HCEC 1CT (cell line): ENCODE measurements at regions not wholly inside any gene's neighbourhood (a gene's known extent, or its start where the extent isn't known, plus 50 kb on each side); places are given as distances from the start of the nearest gene placed in this dataset.
"Not testable (repeated sequence)": the region's sequence is repeated elsewhere in the genome, so short reads cannot be mapped to it uniquely, and the experiment has no call there.

Experiments
- DNase-seq: peaks from one replicate; pipeline ENCODE4 v3.0.0-alpha.2; 2017

DNA sequence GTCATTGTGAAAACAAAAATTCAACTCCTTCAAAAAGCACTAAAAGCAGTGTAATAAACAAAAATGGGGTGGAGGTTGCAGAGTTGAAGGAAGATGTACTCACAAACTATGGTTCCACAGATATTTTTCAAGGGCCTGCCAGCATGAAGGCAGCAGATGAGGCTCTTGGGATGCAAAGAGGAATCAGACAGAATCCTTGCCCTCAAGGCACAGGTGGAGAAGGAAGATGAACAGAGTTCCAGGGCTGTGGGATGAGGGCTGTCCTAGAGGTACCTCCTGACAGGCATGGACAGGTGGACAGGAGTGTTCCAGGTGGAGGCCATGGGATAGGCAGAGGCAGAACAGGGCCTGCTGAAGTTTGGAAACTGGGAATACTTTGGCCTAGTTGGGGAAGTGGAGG lies 140.5 kb upstream of the ANKH start:
- no peak for DNase-seq

DNA sequence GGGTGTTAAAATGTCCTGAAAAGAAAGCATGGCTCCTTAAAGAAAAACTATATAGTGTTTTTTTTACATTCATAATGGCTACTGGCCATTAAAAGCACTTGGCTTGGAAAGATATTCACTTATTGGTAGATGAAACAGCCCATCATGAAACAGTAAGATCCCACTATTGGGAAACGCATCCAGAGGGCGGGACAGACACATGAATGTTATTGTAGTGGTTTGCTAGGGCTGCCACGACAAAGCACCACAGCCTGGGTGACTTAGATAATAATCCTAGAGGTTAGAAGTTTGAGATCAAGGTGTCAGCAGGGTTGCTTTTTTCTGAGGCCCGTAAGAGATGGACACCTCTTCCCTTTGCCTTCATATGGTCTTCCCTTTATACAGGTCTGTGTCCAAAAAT lies 139.4 kb upstream of the ANKH start:
- DNase-seq, result no peak

DNA sequence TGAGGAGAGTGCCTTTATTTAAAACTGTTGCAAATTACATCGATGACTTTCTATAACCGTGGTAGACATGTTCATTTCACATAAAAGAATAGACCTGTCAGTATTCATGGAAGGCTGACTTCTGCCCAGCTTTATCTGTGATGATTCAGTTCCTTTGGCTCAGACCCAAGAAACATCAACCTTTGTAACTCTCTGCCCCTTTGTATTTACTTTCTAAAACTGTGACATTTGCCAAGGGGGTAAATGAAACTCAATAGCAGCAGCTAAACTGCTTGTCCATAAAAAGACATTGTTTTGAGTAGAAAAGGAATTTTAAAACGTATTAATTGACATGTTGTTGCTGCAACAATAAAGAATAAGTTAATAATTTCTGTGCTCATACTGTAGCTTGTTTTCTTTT lies 137.8 kb upstream of the ANKH start:
- DNase-seq, result peak; percentile 33

DNA sequence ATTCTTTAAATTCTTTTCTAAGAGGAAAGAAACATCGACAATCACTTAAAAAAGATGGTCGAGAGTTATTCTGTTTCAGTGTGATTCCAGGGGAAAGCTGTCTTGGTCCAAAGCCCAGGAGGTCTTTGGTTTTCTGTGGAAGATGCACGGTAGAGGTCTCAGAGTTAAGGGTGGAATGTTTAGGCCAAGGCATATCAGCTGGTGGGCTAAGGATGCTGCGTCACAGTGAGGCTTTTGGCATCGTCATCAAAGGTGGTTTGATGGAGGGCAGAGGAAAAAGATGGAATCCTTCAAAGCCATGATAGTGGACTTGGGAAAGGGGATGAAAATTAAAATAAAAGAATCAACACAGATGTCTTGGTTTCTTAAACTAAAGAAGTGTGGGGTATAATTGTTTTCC lies 137.3 kb upstream of the ANKH start:
- no peak for DNase-seq

DNA sequence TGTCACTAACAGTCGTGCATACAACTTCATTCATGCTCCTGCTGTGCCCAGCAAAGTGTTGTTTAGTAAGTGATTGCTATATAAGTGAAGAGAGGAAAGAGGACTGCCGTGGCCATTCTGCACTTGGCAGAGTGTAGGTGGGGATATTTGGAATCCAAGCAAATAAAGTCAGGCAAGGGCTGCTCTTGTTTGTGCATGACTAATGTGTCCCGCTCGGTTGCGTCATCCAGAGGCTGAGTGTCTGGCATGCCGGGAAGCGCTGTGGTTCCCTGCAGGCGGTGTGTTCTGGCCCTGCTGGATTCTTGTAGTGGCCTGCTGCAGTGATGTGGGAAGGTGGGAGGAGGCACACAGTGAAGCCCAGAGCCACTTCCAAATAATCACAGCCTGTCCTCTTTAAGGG lies 136.9 kb upstream of the ANKH start:
- DNase-seq, result peak; percentile 91

DNA sequence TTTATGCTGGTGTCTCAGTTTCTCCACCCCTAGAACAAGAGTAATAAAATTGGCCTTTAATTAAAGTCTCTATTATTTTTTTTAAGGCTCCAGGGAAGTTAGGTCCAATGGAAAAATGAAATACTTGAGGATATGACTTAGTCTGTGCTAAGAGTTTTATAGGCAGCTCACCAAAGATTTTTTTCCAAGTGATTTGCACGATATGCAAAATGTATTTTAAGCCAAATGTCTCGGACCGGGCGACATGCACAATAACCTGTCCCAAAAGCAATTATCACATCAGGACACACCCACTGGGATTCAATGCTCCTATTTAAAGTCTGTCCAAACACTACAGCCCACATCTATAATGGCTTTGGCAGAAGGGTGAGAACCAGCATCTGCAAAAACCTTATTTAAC lies 136.1 kb upstream of the ANKH start:
- DNase-seq, result no peak

DNA sequence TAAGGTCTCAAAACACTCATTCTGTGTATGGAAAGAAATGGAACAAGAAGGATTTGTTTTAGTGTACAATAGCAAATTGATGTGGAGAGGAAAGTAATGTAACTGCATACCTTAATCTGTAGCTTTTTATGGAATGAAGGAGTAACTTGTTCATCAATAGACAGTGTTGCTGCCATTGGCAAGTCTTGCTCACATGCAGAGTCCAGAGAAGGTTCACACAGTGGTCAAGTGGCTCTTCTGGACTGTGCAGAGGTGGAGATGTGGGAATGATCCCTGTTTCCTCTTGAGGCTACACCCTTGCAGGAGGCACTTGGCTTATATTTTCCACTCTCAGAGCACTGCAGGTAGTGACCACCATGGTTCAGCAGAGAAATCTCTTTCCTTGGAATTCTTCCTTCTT lies 132.9 kb upstream of the ANKH start:
- no peak for DNase-seq

DNA sequence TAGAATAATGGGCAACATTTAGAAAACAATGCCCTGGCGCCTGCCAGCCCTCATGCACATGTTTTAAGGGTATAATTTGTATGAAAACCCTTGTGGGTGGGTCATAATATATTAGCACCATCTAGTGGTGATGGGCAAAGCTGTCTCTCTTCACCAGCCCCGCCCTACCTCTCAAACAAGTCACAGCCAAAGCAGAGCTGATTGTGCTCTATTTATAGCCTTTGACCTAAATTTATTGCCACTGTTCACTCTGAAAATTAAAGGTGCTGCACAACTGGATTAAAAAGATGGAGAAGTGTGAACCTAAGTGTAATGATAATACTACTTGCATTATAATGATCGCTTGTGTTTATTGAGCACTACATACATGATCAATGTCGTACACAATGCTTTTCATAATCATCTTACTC lies 131.9 kb upstream of the ANKH start:
- peak; percentile 53 for DNase-seq

DNA sequence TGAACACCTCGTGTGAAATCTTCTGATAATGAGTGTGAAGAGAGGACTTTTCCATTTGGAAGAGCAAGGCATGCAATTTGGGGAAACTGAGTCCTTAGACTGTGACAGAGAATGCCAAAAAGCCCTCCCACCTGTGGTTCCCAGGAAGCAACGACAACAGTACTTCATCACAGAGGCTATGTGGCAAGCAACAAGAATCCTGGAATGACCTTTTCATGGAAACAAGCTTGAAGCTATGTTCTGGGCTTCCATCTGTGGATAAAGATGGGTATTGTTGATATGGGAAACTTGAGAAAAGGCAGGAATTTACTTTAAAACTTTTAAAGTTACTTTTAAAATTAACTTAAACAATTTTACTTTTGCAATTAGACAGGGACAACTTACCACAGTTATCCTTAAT lies 131.2 kb upstream of the ANKH start:
- no peak for DNase-seq

DNA sequence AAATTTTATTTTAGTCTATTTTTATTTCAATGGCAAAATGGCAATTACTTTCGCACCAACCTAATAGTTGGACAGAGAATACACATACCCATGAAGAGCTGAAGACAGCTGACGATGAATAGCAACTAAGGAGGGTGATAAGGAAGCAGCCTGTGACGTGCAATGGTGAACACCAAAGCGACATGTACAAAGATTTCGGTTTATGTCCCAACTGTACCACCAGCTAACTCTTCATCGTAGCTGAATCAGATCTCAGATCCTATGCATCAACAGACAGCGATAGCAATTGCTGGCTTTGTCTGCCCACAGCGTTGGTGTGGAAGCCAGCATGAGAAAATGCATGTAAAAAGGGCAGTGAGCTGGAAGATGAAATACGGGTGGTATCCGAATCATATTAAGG lies 130.6 kb upstream of the ANKH start:
- DNase-seq, result no peak

DNA sequence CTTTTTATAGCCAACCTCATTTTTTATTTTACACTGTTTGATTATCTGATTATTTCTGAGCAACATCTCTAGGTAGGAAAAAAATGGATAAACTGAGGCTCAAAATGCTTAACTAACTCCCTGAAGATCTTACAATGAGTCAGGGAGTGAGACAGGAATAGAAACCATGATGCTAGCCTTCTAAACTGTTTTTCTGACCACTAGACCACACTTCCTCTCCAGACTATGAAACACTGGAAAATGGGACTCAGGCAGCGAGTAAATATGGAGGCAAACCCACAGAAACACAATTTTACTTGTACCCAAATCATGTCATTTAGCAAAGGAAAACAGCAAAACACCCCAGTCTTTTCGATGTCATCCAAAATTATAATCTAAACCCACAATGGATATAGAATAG lies 129.9 kb upstream of the ANKH start:
- DNase-seq, result no peak

DNA sequence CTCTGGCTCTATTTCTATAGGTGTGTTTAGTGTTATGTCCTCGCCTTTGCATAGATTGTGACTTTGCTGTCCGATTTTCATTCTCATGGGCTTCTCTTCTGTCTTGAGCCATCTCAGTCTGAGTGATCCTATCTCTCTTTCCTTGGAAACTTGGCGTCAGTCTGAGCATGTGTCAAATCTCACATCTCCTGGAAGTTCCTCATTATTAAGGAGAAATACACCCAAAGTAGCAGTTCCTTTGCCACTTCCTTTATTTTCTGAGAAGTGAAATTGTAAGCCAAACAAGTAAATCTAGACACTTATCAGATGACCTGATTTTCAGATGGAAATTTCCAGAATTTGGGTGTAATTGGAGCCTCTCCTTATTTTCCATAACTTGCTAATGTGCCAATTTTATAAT lies 126.9 kb upstream of the ANKH start:
- no peak for DNase-seq

DNA sequence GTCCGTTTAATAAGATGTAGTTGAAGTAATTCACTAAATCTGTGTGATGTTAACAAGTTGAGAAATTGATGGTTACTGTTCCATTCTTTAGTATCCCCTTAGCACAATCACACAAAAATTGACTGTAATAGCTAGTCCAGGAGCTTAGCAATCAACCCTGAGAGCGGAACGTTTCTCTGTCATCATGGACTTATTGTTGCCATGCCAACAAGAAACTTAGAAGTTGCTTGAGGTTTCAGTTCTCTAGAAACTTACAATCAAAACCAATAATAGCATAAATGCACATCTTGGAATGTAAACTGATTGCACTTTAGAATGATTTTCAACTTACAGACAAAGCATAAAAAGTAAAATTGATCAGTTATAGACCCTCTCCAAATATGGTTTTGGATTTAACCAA lies 125.4 kb upstream of the ANKH start:
- DNase-seq, result no peak

DNA sequence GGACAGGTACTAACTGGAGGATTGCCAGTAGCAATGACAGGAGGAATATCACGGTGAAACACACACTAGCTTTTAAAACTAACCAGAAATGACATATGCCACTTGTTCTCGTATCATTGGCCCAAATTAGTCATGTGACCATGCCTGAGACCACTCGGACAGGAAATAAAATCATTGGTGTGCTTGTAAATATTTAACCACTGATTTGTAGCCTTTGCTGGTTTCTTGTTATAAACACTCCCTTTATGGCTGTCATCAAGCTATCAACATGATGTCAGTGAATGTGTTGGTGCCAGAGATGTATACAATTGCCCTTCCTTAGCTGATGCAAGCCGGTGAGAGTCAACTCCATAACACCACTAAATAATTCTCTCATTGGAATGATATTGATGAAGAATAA lies 123.7 kb upstream of the ANKH start:
- no peak for DNase-seq

DNA sequence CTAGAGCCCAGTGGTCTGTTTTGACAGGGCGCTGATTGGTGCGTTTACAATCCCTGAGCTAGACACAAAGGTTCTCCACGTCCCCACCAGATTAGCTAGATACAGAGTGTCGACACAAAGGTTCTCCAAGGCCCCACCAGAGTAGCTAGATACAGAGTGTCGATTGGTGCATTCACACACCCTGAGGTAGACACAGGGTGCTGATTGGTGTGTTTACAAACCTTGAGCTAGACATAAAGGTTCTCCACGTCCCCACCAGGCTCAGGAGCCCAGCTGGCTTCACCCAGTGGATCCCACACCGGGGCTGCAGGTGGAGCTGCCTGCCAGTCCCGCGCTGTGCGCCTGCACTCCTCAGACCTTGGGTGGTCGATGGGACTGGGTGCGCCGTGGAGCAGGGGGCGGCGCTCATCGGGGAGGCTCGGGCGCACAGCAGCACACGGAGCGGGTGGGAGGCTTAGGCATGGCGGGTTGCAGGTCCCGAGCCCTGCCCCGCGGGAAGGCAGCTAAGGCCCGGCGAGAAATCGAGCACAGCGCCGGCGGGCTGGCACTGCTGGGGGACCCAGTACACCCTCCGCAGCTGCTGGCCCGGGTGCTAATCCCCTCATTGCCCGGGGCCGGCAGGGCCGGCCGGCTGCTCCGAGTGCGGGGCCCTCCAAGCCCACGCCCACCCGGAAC lies 122.0 kb upstream of the ANKH start:
- DNase-seq, result not testable (repeated sequence)

DNA sequence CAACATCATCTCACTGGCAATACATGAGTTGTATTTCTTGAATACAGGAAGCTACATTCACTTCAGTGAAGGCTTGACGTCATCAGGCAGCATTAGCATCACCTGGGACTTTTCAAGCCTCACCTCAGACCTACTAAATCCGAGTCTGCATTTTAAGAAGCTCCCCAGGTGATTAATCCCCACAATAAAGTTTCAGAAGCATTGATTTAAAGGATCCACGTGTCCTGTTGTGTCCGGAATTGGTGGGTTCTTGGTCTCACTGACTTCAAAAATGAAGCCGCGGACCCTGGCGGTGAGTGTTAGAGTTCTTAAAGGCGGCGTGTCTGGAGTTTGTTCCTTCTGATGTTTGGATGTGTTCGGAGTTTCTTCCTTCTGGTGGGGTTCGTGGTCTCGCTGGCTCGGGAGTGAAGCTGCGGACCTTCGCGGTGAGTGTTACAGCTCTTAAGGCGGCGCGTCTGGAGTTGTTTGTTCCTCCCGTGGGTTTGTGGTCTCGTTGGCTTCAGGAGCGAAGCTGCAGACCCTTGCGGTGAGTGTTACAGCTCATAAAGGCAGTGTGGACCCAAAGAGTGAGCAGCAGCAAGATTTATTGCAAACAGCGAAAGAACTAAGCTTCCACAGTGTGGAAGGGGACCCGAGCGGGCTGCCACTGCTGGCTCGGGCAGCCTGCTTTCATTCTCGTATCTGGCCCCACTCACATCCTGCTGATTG lies 121.3 kb upstream of the ANKH start:
- DNase-seq, result not testable (repeated sequence)

DNA sequence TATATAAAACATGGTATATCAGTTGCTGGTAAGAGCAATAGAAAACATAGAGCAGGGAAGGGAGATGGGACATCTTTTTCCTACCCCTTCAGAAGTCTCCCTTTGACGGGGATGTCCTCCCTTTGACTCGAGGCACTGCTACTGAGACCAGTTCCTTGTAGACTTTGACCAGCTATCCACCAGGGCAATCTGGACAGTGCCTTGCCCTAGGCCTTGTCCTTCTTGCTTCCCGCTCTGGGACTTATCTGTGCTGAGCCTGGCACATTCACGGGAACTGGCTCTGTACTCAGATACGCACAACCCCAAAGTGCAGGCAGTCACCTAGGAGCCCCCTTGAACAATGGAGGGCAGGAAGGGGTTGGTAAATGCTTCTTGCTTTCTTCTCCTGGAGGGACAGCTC lies 116.6 kb upstream of the ANKH start:
- DNase-seq, result no peak

DNA sequence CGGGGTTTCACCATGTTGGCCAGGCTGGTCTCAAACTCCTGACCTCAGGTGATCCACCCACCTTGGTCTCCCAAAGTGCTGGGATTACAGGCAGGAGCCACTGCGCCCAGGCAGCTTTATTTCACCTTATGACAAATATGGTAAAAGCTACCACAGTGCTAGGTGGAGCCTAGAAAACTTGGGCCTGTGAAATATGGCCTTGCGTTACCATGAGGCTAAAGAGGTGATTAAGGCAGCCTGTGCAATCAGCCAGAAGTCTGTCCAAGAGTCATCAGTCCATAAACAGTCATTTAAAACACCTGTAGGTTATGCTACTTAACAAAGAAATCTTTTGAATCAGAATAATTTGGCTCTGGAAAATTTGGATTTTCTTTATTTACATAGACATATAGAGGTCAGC lies 114.8 kb upstream of the ANKH start:
- DNase-seq, result no peak

DNA sequence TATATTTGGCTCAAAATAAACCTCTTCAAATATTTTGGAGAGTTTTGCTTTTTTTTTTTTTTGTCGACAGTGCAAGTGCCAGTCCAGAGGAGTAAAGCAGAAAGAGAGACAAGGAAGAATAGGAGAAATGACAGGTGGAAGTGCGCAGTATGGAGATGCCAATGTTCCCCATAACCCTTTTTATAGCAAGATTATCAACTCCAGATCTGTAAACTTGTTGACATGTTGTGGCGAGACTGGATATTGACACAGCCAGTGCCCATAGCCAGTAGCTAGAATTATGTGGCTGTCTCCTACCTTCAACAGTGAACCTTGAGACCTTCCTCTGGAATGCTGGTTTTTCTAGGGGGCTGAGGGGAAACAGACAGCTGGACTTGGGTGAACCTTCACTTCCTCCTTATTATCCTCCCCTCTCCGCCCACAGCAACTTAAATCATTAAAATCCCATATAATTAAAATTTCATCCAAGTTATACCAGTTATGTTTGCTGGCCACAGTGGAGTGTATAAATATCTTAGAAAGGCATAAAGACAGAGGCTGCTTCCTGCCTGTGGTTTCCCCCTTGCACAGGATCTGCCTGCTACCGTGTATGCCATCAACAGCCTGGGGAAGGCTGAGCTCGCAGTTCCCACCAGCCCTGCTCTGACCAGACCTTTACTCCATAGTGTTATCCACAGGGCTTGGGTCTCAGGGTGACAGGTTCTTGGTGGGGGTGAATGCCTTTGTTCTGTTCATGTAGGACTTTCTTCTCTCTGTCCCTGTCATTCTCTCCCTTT lies 112.3 kb upstream of the ANKH start:
- no peak for DNase-seq

DNA sequence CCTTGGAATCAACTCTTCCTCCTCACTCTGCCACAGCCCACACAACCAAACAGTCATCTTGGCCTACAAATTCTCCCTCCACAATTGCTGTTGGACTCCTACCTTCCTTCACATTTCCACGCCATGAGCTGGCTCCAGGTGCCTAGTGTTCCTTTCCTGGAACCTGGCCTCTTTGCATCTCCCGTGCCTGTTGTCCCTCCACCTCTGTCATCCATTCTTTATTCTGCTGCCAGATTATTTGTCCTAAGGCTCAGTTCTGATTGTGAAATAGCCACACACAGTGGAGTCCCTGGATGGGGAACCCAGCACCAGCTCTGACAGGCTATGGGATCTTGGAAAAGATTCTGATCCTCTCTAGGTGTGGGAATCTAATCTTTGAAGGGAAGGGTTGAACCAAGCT lies 109.1 kb upstream of the ANKH start:
- no peak for DNase-seq

DNA sequence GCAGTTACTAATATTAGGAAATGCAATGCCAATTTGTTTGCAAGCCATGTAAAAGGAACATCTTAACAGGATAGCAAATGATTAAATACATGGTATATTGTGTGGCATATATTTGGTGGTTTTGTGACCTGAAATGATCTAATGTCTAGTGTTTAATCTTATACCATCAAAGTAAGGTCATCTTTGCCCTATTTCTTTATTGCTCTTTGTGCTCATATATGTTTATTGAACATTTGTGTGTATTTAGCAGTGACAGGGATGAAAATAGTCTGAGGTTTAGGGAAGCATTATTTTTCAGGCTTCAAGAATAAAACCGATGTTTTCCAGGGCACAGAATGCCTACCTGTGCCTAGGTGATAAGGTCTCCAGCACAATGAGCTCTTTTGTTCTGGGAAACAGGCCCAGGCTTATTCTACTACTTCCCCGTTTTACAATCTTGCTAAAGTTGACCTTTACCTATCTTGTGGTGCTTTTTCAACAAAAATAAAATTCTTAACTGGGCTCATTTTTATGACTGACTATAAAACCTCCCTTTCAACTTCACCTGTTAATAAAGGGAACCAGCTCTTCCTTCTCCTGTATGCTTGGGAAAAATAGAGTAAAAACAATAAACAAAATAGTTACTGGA lies 105.6 kb upstream of the ANKH start:
- DNase-seq, result no peak

DNA sequence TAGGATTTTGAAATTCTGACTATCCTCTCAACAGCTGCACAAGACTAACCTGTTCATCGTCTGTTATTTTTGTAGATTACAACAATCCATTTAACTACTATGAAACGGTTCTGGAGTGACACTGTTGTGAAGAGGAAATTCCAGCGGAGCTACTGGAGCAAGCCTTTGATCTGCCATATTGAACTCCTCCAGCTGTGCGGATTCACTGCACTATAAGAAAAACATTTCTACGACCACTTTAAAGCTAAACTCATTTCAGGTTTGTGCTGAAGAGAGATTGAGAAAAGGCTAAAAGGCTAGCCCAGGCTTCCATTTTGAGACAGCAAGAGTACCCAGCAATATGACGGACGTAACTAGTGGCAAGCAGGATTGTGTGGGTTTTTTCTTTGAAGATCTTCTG lies 104.9 kb upstream of the ANKH start:
- no peak for DNase-seq

DNA sequence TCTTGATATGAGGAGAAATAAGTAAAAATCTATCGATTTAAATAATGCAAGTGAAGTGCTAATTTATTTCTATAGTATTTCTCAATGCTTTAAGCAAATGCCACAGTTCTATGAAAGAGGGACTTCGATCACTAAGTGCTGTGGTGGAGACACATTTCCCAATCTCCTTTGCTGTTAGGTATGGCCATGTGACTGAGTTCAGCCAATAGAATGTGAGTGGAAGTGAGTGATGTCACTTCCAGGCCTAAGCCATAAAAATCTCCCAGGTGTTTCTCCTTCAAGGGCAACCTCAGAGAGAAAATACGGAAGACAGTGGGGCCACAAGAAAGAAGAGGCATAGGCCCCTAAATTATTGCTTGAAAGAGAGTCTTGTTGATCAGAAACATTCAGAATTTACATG lies 100.3 kb upstream of the ANKH start:
- DNase-seq, result no peak

DNA sequence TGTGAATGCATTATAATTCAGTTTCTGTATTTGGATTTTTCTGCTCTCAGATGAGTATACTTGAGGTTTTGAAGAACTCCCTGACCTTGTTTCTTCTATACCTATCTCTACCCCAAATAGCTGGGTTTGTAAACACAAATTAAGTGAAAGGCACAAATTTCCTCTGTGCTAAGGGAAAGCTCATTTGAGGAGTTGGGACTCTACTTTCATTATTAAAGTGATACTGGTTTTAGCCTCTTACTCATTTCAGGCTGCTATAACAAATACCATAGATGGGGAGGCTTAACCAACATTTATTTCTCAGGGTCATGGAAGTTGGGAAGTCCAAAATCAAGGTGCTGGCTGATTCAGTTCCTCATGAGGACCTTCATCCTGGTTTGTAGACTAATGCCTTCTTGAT lies 97.2 kb upstream of the ANKH start:
- no peak for DNase-seq
